NCI-H2081 (cell line): ENCODE measurements at regions not wholly inside any gene's neighbourhood (a gene's known extent, or its start where the extent isn't known, plus 50 kb on each side); places are given as distances from the start of the nearest gene placed in this dataset.

Experiments
- DNase-seq, 2 experiments: peaks; one replicate each; lab custom pipeline; 2025; lab: John Stamatoyannopoulos, UW

DNA sequence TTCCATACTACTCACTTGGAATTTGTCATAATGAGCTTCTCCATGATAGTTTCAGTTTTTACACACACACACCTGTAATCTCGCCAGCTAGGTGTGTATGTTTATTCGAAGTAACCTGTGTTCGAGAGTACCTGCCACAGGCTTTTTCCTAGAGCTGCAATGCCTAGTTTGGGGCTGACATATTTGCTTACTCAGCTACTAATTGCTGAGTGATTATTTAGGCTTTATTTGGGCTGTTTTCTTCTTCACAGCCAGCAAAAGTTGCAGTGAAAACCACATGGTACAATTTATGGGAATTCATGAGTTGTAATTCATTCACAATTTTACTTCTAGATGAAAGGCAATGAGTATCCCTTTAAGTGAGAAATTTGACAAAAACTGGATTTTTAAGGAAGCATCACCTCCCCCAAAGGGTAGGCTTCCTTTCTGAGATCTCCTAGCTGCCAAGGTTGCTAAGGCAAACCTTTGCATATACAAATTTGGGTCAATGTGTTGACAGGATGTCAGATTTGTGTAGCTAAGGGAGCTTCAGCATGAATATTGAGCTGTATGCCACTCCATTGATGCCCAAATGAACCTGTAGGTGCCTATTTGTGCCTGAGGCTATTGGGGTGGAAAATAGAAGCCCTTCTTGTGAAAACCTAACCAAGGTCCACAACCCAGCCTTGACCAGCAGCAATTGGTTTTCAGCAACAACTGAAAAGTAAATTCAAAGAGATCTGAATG, 108.7 kb upstream of the OTX2 start:
- DNase-seq, result no peak

DNA sequence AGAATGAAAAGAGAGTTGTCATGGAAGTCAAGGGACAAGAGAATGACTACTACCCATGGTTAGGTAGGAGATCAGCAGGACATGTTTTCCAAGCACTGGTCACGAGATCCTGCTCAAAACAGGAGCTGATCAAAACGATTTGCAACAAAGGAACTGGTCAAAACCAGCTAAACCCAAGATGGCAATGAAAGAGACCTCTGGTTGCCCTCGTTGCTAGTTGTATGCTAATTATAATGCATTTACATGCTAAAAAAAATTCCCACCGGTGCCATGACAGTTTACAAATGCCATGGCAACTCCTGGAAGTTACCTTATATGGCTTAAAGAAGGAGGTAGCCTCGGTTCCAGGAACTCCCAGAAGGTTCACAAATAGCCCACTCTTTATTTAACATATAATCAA, 95.0 kb upstream of the OTX2 start:
- DNase-seq, result no peak

DNA sequence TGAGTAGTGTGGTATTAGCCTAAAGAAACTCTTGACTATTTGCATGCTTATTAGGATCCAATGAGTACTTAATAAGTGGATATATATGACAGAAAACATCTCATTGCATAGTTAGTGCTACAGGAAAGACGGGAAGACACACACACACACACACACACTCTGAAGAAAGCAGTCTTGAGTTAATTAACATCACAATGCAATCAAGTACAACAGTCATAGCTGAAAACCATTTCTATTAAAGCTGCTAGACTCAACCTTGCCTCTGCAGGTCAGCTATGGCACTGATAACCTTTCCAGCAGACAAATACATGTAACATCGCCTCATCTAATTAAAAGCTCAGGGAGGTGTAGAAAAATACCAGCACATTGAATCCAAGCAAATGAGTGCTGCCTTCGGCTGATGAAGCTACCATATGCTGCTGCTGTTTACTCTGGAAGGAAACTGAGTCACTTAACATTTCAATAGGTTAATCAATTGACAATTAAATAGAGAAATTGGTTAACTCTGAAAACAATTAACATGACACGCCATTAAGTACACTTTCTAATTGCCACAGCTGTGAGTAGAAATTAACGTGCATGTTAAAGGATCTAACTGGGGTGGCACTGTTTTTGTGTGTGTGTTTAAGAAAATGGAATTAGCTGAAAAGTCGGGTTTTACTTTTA, 93.2 kb upstream of the OTX2 start:
- DNase-seq, result no peak

DNA sequence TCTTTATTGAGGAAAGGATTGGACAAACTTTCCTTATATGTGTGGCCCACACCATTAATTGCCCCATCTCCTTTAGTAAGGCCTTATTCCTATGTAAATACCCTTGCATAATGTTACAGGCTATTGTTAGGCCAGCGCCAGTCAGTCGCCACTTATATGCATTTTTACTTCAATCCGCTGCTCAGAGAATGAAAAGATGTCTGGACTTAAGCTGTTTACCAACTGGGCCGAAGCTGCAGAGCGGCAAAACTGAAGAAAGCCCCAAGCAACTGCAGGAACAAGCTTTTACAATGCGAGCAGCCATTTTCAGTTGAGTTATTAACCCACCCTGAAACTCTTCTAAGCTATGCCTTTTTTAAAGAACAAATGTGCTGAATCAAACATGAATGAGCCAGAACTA, 92.1 kb upstream of the OTX2 start:
- DNase-seq, result no peak

DNA sequence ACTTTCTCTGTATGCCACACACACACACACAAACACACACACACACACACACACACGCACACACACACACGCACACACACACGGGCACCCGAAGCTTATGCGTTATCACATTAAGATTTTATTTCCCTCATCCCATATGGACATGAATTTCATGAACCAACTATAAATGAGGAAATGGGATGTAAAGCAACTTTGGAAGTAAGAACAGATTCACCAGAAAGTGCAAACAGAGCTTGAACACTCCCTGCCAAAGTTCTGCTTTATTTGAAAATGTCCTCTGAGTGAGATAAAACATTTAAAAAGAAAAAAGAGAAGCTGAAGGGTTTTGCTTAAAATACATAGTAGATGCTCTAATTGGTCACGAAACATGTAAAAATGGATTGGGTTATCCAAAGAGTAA, 90.4 kb upstream of the OTX2 start:
- no peak for DNase-seq

DNA sequence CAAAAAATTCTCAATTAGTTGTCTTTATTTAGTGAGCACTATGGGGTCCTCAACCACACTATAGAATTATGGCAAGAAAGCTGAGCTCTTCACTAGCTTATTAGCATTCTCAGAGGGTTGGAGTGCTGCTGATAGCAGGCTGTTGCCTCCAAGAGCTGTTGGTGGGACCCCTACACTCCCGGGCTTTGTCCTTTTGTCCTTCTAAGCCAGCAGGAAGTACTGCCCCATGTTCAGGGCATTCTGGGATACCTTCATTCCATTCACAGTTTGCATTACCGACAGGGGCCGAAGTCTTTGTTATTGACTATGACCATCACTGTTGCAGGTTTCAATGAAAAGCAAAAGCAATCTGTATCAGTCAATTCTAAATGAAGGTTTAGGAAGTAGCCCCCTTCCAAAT, 89.5 kb upstream of the OTX2 start:
- DNase-seq, result no peak

DNA sequence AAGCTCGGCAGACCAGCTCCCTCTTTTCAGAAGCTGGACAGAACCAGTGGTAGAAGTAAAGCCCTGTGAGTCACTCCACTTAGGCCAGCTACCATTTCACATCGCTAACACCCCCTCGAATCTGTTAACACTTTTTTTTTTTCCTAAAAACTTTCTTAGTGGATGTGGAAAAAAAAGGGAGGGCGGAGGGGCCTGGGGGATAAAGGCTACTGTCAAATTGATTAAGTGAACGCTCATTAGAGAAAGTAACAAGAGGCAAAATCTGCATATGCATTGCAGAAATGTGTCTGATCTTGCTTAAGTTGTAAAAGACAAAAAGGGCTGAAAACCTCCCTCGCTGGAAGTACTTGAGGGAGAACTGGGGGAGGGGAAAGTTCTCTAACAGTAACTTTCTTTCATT, 86.6 kb upstream of the OTX2 start:
- no peak for DNase-seq

DNA sequence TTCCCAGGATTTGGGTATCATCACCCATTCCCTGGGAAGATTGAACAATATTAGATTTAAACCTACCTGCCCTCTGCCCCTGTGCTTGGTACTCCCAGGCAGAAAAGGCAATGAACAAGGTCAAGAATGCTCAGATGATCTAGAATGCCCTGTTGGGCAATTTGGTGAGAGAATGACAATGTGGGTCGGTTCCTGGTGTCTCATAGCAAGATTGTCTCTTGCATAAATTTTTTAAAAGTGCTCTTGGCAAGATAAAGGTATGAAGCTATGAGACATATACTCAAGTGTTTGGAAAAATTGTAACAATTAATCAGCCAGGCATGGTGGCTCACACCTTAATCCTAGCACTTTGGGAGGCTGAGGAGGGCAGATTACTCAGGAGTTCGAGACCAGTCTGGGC, 86.0 kb upstream of the OTX2 start:
- DNase-seq, result no peak

DNA sequence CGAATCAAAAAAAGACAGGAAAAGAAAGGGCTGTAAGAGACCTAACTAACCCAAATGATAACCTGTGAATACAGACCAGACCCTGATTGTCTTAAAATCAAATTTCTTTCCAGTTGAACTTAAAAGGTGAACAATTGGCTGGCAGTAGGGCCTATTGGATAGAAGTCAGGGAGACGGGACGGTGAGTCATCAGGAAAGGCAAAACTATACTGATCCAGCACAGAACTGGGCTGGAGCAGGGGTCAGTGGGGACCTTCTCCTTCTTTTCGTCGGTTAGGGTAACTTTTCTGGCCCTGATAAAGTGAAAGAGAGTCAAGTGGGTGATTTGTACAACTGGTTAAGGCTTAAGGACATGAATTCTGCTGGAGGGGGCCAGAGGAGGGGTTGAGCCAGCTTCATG, 84.9 kb upstream of the OTX2 start:
- DNase-seq, result no peak

DNA sequence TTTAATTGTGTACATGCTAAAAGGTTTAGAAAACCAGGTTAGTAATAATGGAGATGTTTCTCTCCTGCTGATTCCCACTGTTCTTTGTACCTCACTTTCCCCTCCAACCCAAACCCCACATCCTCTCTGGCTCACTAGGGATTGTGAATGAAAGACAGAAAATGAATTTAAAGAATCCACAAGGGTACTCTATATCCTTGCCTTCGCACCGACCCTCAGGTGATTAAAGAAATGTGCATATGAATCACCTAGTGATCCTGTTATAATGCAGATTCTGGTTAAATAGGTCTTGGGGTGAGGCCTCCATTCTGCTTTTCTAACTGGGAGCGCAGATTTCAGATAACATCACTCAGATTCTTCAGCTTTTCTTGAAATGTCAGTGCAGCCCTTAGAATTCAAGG, 84.3 kb upstream of the OTX2 start:
- DNase-seq, result no peak

DNA sequence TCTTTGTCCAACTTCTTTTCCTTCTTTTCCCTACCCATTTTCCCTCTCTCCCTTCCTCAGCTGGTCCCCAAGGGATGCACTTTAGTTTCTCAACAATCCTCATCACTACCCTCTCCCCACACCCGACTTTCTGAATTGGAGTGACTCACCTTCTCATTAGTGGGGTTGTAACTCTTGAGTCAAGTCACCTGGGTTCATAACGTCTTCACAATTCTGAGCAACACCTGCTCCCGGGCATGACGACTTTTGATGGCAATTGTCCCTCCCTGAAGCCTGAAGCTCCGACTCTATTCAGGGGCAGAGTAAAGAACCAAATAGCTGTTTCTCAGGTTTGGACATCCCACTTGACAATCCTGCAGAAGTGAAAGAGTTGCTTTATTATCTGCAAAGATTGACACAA, 82.7 kb upstream of the OTX2 start:
- no peak for DNase-seq

DNA sequence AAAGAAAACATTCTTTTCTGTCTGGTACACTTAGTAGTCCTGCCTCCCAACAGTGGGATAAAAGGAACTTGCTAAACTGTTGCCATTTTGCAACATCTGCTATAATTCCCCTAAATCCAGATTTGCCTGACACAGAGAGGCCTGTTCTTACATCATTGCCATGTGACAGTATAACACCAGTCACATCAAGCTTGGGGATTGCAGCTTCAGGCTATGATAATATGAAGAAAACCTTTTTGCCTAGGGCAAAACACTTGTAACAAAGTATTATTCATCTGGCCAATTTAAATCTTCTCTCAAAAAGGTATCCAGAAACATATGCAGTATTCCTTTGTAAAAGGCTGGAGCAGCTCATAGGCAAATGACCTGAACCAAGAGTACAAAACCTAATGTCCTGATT, 80.9 kb upstream of the OTX2 start:
- DNase-seq, result no peak

DNA sequence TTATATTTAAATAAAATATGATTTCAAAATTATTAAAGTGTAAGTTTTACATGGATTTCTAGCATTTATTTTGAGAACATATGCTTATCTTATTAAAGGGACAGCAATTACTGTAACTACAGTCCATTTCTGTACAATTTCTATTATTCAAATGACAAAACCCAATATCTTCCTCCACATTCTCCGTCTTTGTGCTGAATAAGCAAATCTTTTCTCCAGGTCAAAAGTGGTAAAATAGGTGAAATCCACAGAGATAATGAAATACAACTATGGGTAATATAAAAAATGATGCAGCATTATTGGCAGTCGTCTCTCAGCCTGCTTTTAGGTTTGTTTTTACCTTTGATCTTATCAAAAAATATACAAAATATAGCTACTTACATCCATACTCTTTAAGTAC, 79.4 kb upstream of the OTX2 start:
- no peak for DNase-seq

DNA sequence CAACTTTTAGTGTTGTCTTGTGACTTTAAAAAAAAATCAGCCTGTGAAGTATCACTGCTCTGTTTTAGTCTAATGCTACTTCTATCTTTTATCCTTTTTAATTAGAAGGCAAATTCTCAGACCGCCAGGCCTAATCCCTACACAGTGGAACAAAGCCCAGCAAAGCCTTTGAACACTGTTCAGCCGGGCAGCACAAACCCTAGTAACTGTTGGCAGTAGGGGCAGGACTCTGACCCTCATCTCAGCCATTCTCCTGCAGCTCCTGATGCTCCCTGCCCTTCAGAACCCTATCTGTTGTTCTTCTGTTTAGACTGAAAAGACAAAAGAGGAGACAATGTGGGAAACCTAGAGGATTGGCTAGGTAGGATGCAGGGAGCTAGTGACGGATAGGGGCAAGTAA, 78.0 kb upstream of the OTX2 start:
- no peak for DNase-seq

DNA sequence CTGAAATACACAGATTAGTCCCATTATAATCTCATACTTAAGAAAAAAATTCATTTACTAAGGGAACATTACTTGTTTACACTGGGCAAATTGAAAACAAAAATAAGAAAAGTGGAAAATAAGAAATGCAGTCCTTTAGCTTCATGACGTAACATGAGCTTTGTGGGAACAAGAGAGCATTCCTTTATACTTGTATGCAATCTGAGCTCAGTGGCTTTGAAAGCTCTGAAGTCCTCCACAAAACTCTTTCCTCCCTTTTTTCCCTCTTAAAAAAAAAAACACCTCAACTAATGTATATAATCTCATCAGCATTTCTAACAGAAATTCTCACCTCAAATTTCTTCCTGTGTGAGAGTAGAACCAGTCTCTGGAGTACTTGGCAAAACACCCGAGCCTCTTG, 76.9 kb upstream of the OTX2 start:
- DNase-seq, result no peak

DNA sequence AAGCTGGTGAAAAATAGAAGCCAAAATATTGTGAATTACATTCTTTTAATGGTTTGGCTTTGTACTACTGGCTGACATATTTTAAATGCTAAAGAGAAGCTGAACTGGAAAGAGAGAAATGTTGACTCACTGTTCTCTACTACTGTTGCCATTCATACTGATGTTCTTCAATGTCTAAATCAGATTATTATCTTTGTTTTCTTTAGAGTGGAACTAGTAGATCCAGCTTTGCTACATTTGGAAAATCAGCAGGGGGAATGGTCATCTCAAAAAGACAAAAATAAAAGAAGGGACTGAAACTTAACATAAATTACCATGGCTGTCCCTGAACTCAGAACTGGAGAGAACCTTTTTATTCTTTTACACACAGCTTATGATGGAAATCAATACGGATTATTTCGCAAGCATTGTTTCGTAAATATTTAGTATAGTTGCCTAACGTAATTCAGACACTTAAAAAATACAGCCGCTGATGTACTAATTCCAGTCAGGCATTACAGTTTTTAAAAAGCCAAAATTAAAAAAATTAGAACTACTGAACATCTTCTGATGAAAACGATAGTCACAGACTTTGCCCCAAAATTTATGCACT, 76.3 kb upstream of the OTX2 start:
- DNase-seq, result no peak

DNA sequence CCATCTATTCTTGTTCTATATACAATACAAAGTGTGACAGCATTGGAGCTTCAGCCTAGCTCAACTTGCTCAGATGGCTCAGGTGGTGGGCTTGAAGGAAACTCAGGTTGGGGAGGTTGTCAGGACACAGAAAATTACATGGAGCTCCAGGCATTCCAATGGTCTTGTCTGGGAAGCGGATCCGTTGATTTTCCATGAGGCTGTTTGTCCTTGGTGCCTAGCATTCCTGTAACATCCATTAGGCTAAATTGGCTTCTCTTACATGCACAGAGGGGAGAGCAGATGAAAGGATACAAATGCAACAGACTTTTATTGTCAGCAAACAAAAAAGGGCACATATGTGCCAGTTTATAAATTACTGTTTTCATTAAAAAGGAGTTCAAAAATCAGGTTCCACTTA, 75.5 kb upstream of the OTX2 start:
- DNase-seq, result no peak

DNA sequence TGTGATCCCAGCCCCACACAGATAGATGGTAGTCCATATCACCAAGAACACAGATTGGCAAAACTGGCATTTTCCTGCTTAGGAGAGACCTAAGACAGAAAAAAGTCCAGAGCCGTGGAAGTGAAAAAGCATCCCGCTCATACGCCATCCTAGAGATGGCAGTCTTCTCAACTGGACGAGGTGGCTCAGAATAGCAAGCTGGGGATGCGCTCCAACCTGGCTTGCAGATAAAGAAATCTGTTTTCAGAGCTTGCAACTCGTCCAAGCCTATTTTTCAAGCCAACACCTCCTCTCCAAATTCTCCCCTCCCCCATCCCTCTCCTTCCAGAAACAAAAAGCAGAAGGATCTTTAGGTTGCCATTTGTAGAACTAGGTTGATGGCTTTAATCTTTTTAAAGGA, 74.3 kb upstream of the OTX2 start:
- DNase-seq, result no peak

DNA sequence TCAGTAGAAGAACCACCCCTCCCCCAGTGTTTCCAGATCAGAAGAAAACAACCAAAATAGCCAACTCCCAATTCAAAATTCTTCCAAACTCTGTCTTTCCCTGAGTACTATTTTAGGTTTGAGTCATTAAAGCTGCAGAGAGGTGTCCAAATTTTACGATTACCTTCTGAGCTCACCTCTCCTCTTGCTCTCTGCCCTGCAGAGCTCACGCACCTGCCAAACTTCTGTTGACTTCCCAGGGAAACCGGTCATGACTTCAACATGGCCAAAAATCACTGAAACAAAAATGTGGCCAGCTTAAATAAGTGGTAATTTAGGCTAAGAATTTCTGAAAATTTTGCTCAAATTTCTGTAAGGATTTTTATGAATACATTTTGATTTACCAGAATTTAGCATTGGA, 70.9 kb upstream of the OTX2 start:
- no peak for DNase-seq

DNA sequence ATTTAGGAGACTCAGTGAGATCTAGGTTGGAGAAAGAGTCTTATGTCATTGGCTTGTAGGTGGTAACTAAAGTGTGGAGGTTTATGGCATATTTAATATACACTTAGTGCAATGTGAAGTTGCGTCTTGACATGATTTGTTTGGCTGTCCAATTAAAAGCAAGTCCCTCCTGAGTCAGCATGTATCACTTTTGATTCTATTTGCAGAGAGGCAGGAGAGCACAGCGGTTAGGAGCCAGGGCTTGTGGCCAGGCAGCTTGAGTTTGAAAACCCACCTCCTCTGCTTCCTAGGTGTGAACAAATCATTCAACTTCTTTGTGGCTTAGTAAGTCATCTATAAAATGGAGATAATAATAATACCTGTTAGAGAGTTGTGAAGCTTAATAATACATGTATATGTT, 68.5 kb upstream of the OTX2 start:
- DNase-seq, result no peak

DNA sequence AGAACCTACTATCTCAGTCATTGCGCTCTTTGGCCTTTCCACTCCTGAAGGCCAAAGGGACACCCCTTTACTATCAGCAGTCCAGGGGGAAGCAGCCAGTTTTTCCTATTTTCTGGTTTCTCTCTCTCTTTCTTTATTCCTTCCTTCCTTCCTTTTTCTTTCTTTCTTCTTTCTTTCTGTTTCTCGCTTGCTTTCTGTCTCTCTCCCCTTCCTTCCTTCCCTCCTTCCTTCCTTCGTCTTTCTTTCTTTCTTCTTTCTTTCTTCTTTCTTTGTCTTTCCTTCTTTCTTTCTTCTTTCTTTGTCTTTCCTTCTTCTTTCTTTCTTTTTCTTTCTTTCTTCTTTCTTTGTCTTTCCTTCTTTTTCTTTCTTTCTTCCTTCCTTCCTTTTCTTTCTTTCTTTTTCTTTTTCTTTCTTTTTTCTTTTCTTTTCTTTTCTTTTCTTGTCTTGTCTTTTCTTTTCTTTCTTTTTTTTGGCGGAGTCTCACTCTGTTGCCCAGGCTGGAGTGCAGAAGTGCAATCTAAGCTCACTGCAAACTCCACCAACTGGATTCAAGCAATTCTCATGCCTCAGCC, 64.9 kb upstream of the OTX2 start:
- DNase-seq, result no peak

DNA sequence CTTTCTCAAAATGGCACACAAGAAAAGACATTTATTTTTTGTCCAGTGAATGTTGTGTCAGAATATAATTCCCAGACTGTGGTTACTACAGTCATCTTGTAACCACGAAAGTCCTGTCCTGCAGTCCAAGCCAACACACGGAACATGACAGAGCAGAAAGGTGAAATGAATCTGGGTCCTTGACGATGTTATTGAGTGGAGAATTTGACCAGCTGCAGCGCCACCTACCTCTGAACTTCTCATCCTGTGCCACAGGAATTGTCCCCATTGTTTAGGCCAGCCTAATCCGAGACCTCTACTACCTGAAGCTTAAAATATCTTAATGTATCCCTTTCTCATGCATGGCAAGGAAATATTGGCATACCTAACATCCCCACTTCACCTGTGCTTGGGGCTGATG, 64.1 kb upstream of the OTX2 start:
- DNase-seq, result peak; percentile 36 to 59

DNA sequence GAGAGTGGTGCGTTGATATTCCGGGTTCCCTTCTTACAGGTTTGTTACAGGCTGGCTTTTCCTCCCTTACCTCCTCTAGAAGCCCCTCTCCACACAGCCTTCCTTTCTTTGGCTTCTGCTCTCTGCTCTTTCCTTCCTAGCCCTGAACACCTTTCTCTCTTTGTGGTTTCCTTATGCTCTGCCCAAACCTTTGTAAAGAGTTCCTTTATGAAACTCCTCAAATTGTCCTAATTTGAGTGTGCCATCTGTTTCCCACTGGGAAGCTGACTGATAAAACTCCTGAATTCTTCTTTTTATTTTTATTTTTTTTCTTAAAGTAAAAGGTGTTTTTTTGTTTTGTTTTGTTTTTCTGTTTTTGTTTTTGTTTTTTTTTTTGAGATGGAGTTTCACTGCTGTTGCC, 60.1 kb upstream of the OTX2 start:
- DNase-seq, result no peak

DNA sequence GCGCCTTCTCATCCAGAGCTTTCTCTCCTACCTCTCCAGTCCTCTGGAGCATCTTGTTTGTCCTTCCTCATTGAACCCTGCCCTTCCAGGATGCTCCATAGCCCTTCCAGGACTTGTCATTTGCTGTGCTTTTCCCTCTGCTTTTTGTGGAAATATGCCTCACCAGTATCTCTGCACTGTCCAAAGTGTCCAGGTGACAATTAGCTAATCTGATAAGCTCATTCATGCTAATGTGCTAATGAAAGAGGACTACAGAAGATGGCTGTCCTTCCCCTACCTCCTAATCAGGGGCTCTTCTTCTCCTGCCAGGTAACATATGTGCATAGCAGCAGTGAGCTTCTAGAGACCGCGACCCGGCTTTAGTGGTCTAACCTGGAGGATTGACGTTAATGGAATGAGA, 58.4 kb upstream of the OTX2 start:
- DNase-seq, result no peak
